Progenitor cell of endocrine pancreas (in vitro differentiated cells): ENCODE measurements at regions not wholly inside any gene's neighbourhood (a gene's known extent, or its start where the extent isn't known, plus 50 kb on each side); places are given as distances from the start of the nearest gene placed in this dataset.
A peak's percentile ranks its signal among the peaks of the same experiment; 100 is the strongest.

ENCODE experiments used
- DNase-seq: peaks from one replicate; pipeline ENCODE4 v3.0.0; 2021; ENCODE audit warnings: low spot score; ENCODE audit not compliant: unreplicated experiment
- H3K27ac Mint-ChIP-seq: 2 replicates; pipeline ENCODE4 v1.8.0; 2021; ENCODE audit warnings: mild to moderate bottlenecking, moderate library complexity, mixed read lengths
- H3K27me3 Mint-ChIP-seq: 2 replicates; pipeline ENCODE4 v1.8.0; 2021; ENCODE audit warnings: mixed read lengths
- H3K36me3 Mint-ChIP-seq: 2 replicates; pipeline ENCODE4 v1.8.0; 2022; ENCODE audit warnings: mixed read lengths; ENCODE audit not compliant: insufficient read depth
- H3K4me1 Mint-ChIP-seq: 2 replicates; pipeline ENCODE4 v1.8.0; 2021; ENCODE audit warnings: low read depth, mixed read lengths
- H3K4me3 Mint-ChIP-seq: 2 replicates; pipeline ENCODE4 v1.8.0; 2021; ENCODE audit warnings: low read depth, mild to moderate bottlenecking, moderate library complexity, mixed read lengths
- H3K9me3 Mint-ChIP-seq: 2 replicates; pipeline ENCODE4 v1.8.0; 2021; ENCODE audit warnings: low read depth, mixed read lengths
- CTCF ChIP-seq: fragments of 200-600 bp; sonication (generic); IDR thresholded peaks from one replicate; pipeline ENCODE4 v1.5.0; 2021; ENCODE audit warnings: antibody characterized with exemption, mild to moderate bottlenecking; ENCODE audit not compliant: unreplicated experiment

- no peak for TF ChIP-seq CTCF
- H3K4me3 Mint-ChIP-seq: no peak overlapping the region
- DNase-seq: no peak
- no peak overlapping the region for H3K27ac Mint-ChIP-seq
- peaks cover 15% of the 10 kb centered on the region for H3K9me3 Mint-ChIP-seq
- H3K27me3 Mint-ChIP-seq: no peaks in the 10 kb centered on the region
- H3K36me3 Mint-ChIP-seq: peaks cover 25% of the 10 kb centered on the region
- peaks cover 3% of the 10 kb centered on the region for H3K4me1 Mint-ChIP-seq
These were observed 323.0 kb downstream of the UTRN start for GRCh38 chr6:144607998-144608735.

DNA sequence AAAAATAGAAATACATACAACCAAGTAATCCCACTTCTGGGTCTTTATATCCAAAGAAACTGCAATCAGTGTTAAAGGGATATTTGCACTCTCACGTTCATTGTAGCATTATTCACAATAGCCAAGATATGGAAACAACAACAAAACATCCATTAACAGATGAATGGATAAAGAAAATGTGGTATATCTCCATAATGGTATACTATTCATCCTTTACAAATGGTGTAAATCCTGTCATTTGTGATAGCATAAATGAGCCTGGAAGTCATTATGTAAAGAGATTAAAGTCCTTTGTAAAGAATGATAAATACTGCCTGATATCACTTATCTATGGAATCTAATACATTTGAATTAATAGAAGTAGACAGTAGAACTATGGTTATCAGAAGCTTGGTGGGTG is 327.7 kb downstream of the UTRN start:
- DNase-seq: no peak
- H3K27ac Mint-ChIP-seq: no peak overlapping the region
- peaks cover 19% of the 10 kb centered on the region for H3K36me3 Mint-ChIP-seq
- no peaks in the 10 kb centered on the region for H3K27me3 Mint-ChIP-seq
- peaks cover 11% of the 10 kb centered on the region for H3K4me1 Mint-ChIP-seq
- no peak overlapping the region for H3K4me3 Mint-ChIP-seq
- H3K9me3 Mint-ChIP-seq: peaks cover 13% of the 10 kb centered on the region
- TF ChIP-seq CTCF: no peak

DNA sequence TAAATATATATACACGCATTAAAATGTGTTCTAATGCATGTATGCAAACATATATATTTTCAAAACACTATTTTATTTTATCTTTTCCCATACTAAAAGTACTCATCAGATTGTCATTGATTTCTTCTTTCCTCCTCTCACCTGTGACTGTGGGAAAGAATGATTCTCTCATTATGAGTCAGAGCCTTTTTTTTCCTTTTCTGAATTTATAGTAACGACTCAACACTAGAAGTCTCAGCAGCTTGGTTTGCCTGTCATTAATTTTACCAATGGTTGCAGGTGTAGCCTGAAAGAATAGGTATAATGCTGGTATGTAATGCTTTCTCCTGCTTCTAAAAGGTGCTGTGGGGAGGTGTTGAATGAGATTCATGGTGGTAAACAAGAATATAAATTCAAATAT is 328.7 kb downstream of the UTRN start:
- H3K4me3 Mint-ChIP-seq: no peak overlapping the region
- no peak for DNase-seq
- TF ChIP-seq CTCF: no peak
- H3K36me3 Mint-ChIP-seq: peaks cover 13% of the 10 kb centered on the region
- peaks cover 13% of the 10 kb centered on the region for H3K9me3 Mint-ChIP-seq
- H3K27ac Mint-ChIP-seq: peak overlapping the region; percentile 87
- peaks cover 11% of the 10 kb centered on the region for H3K4me1 Mint-ChIP-seq
- no peaks in the 10 kb centered on the region for H3K27me3 Mint-ChIP-seq

DNA sequence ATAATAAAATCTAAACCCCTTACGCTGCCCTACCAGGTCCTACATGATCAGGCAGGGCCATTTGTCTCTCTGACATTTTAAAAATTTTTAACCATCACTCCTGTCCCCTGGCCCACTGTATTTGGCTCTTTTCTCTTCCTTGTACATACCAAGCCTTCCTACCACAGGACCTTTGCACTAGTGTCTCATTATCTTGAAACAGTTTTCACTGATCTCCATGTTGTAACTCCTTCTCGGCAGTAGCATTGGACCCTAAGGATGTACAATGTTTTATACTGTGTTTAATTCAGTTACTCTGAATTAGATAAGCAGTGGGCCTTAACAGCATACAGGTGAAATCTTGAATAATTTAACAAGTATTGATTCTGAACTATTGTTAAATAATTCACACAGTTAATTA is 330.7 kb downstream of the UTRN start:
- no peak overlapping the region for H3K4me3 Mint-ChIP-seq
- no peak overlapping the region for H3K27ac Mint-ChIP-seq
- peaks cover 5% of the 10 kb centered on the region for H3K36me3 Mint-ChIP-seq
- H3K27me3 Mint-ChIP-seq: no peaks in the 10 kb centered on the region
- peaks cover 11% of the 10 kb centered on the region for H3K4me1 Mint-ChIP-seq
- no peak for TF ChIP-seq CTCF
- H3K9me3 Mint-ChIP-seq: peaks cover 10% of the 10 kb centered on the region
- DNase-seq: no peak

- peaks cover 11% of the 10 kb centered on the region for H3K4me1 Mint-ChIP-seq
- no peak for TF ChIP-seq CTCF
These were observed 332.1 kb downstream of the UTRN start for GRCh38 chr6:144617191-144617590.

More at GRCh38 chr6:144617191-144617590, 332.1 kb downstream of the UTRN start:
- DNase-seq: no peak
- Mint-ChIP-seq H3K4me3 (no peak overlapping the region), H3K27me3 (no peaks in the 10 kb centered on the region), H3K36me3 (peaks cover 3% of the 10 kb centered on the region), H3K9me3 (peaks cover 5% of the 10 kb centered on the region), H3K27ac (no peak overlapping the region)
